ENCODE measurements at regions not wholly inside any gene's neighbourhood (a gene's known extent, or its start where the extent isn't known, plus 50 kb on each side); places are given as distances from the start of the nearest gene placed in this dataset.

GRCh38 chr6:154596701-154597100 is 86.2 kb upstream of the CNKSR3 start:
- DNase-seq = no peak
- intact Hi-C loops (cut with DNase I) = no loop called here

- no peak for DNase-seq
- intact Hi-C loops (cut with DNase I) = no loop called here
Measured at GRCh38 chr6:154598399-154598798, 87.9 kb upstream of the CNKSR3 start.

- intact Hi-C loops (cut with DNase I) = no loop called here
- no peak for DNase-seq
Measured at GRCh38 chr6:154602296-154602695, 91.8 kb upstream of the CNKSR3 start.

- intact Hi-C loops (cut with DNase I) = no loop called here
Measured at GRCh38 chr6:154602708-154603107, 92.2 kb upstream of the CNKSR3 start.

GRCh38 chr6:154604119-154604518 is 93.6 kb upstream of the CNKSR3 start:
- no peak for DNase-seq
- intact Hi-C loops (cut with DNase I) = no loop called here

More at GRCh38 chr6:154602708-154603107, 92.2 kb upstream of the CNKSR3 start:
- DNase-seq = no peak

- intact Hi-C loops (cut with DNase I) = no loop called here
- DNase-seq = no peak
Measured at GRCh38 chr6:154605178-154605881, 94.8 kb upstream of the CNKSR3 start.

GRCh38 chr6:154605882-154606370 is 95.4 kb upstream of the CNKSR3 start:
- intact Hi-C loops (cut with DNase I) = no loop called here

GRCh38 chr6:154606457-154606856 is 96.0 kb upstream of the CNKSR3 start:
- DNase-seq = no peak
- intact Hi-C loops (cut with DNase I) = no loop called here

More at GRCh38 chr6:154605882-154606370, 95.4 kb upstream of the CNKSR3 start:
- DNase-seq = no peak

- intact Hi-C loops (cut with DNase I) = no loop called here
- DNase-seq = no peak
Measured at GRCh38 chr6:154606860-154607259, 96.4 kb upstream of the CNKSR3 start.

GRCh38 chr6:154611241-154611640 is 100.8 kb upstream of the CNKSR3 start:
- DNase-seq = no peak
- intact Hi-C loops (cut with DNase I) = no loop called here

GRCh38 chr6:154611847-154612246 is 101.4 kb upstream of the CNKSR3 start:
- no peak for DNase-seq
- intact Hi-C loops (cut with DNase I) = no loop called here

GRCh38 chr6:154613137-154613676 is 102.7 kb upstream of the CNKSR3 start:
- DNase-seq = no peak
- intact Hi-C loops (cut with DNase I) = no loop called here

GRCh38 chr6:154614101-154614500 is 103.6 kb upstream of the CNKSR3 start:
- intact Hi-C loops (cut with DNase I) = no loop called here
- no peak for DNase-seq

- intact Hi-C loops (cut with DNase I) = no loop called here
- no peak for DNase-seq
Measured at GRCh38 chr6:154614641-154615040, 104.2 kb upstream of the CNKSR3 start.

- DNase-seq = peak in 5 of 10 donors; percentile 4 to 86 (median 25)
- intact Hi-C loops (cut with DNase I) = no loop called here
Measured at GRCh38 chr6:154615483-154616025, 105.1 kb upstream of the CNKSR3 start.

GRCh38 chr6:154617175-154617574 is 106.7 kb upstream of the CNKSR3 start:
- intact Hi-C loops (cut with DNase I) = no loop called here
- no peak for DNase-seq

GRCh38 chr6:154619146-154619545 is 108.7 kb upstream of the CNKSR3 start:
- intact Hi-C loops (cut with DNase I) = no loop called here
- DNase-seq = no peak

GRCh38 chr6:154621686-154622085 is 111.2 kb upstream of the CNKSR3 start:
- DNase-seq = no peak
- intact Hi-C loops (cut with DNase I) = no loop called here

- intact Hi-C loops (cut with DNase I) = no loop called here
- DNase-seq = no peak
Measured at GRCh38 chr6:154622618-154623336, 110.4 kb upstream of the SCAF8 start.

GRCh38 chr6:154623391-154623790 is 109.8 kb upstream of the SCAF8 start:
- no peak for DNase-seq
- intact Hi-C loops (cut with DNase I) = no loop called here

- no peak for DNase-seq
- intact Hi-C loops (cut with DNase I) = no loop called here
Measured at GRCh38 chr6:154624038-154624599, 109.1 kb upstream of the SCAF8 start.

All from posterior cingulate gyrus (tissue), 11 donors.